K562 (cell line): ENCODE measurements at regions not wholly inside any gene's neighbourhood (a gene's known extent, or its start where the extent isn't known, plus 50 kb on each side); places are given as distances from the start of the nearest gene placed in this dataset.

Source experiments
- ATAC-seq: fragments of 200-7000 bp; cut with Tn5 transposase; 3 replicates; pipeline ENCODE4 v1.9.1; 2020; ENCODE audit warnings: moderate library complexity
- BruUV-seq: library from RNA; stranded (reverse); fragments of 400-500 nt; replicated peaks from 2 replicates; lab custom pipeline; 2021; lab: Mats Ljungman, UMichigan
- CTCF ChIA-PET: fragments of 300-600 bp; formaldehyde crosslinking; extraction: SDS; loops from one replicate; lab custom pipeline; 2021; ENCODE audit warnings: low intra/inter-chr PET ratio; lab: Yijun Ruan, JAX
- POLR2A ChIA-PET: fragments of 300-600, 350-650 bp; sonication (Branson Sonifier 250); formaldehyde crosslinking; extraction: SDS; loops from one replicate; lab custom pipeline; 2021; ENCODE audit warnings: antibody characterized with exemption, inconsistent platforms; lab: Yijun Ruan, JAX
- DNase-seq, 4 experiments: peaks; one replicate each; pipeline versions ENCODE4 v3.0.0 to v3.0.0-alpha.2; 2011 to 2018; ENCODE audit warnings: low spot score in 3 of 4, mixed read lengths in 3 of 4; ENCODE audit errors: extremely low read depth in 1 of 4
- FAIRE-seq: peaks from 2 replicates; lab custom pipeline; 2011; peaks lifted over from hg19 to GRCh38; lab: Jason Lieb, UNC
- H2AFZ ChIP-seq: 2 replicates; pipeline ENCODE4 v1.6.0; 2011; ENCODE audit warnings: low read depth, low read length, control low read depth, inconsistent platforms
- H3K27ac ChIP-seq: fragments of 200-600 bp; 3 replicates; pipeline ENCODE4 v1.8.0; 2011; ENCODE audit warnings: low read depth, mild to moderate bottlenecking, control low read depth, inconsistent platforms, low read length, moderate library complexity, mixed read lengths; ENCODE audit errors: extremely low read depth
- H3K27me3 ChIP-seq, 2 experiments: fragments of 300-600 bp in 1 of 2; 2 replicates in 1 of 2; 3 replicates in 1 of 2; pipeline versions ENCODE4 v1.6.0 to v1.8.0; 2011; ENCODE audit warnings: inconsistent platforms in 2 of 2, low read length in 2 of 2, mild to moderate bottlenecking in 1 of 2, mixed read lengths in 1 of 2, moderate library complexity in 1 of 2; ENCODE audit not compliant: control insufficient read depth in 2 of 2, insufficient read depth in 2 of 2
- H3K36me3 ChIP-seq: fragments of 300-600 bp; 3 replicates; pipeline ENCODE4 v1.8.0; 2011; ENCODE audit warnings: mild to moderate bottlenecking, low read length, inconsistent platforms; ENCODE audit not compliant: control insufficient read depth, insufficient read depth
- H3K4me1 ChIP-seq, 2 experiments: fragments of 200-600 bp in 1 of 2; replicated peaks in 1 of 2; 2 replicates in 1 of 2; 3 replicates in 1 of 2; pipeline versions ENCODE4 v1.5.1 to v1.8.0; 2011; ENCODE audit warnings: inconsistent platforms in 2 of 2, low read length in 2 of 2, mild to moderate bottlenecking in 1 of 2, mixed read lengths in 1 of 2, moderate library complexity in 1 of 2; ENCODE audit not compliant: control insufficient read depth in 2 of 2, insufficient read depth in 2 of 2
- H3K4me2 ChIP-seq: 2 replicates; pipeline ENCODE4 v1.6.1; 2011; ENCODE audit warnings: low read length, control low read depth, inconsistent platforms, mixed read lengths; ENCODE audit not compliant: insufficient read depth
- H3K4me3 ChIP-seq: fragments of 200-600 bp; sonication (generic), shearing (Covaris generic); 2 replicates; pipeline ENCODE4 v1.5.1; 2016; ENCODE audit warnings: control low read depth, inconsistent platforms
- H3K79me2 ChIP-seq: fragments of 200-600 bp; 3 replicates; pipeline ENCODE4 v1.8.0; 2011; ENCODE audit warnings: low read length, inconsistent platforms; ENCODE audit not compliant: control insufficient read depth, insufficient read depth
- H3K9ac ChIP-seq, 2 experiments: 2 replicates each; pipeline versions ENCODE4 v1.6.0 to v1.6.1; 2011; ENCODE audit warnings: low read depth in 2 of 2, low read length in 2 of 2, control low read depth in 1 of 2, inconsistent platforms in 1 of 2, mild to moderate bottlenecking in 1 of 2, mixed read lengths in 1 of 2; ENCODE audit not compliant: insufficient read depth in 1 of 2
- H3K9me1 ChIP-seq: one replicate; pipeline ENCODE4 v1.6.0; 2011; ENCODE audit warnings: inconsistent platforms, mild to moderate bottlenecking, low read length, moderate library complexity; ENCODE audit not compliant: control insufficient read depth, insufficient read depth
- H3K9me3 ChIP-seq: replicated peaks from 2 replicates; pipeline ENCODE4 v1.5.1; 2011; ENCODE audit warnings: low read depth, low read length, inconsistent platforms; ENCODE audit not compliant: control insufficient read depth, insufficient read depth
- H4K20me1 ChIP-seq: replicated peaks from 2 replicates; pipeline ENCODE4 v1.6.1; 2011; ENCODE audit warnings: low read length, inconsistent platforms, mixed read lengths; ENCODE audit not compliant: control insufficient read depth, insufficient read depth
- ARID2 ChIP-seq: fragments of 450-650 bp; IDR thresholded peaks from 2 replicates; pipeline ENCODE4 v1.6.1; 2017; ENCODE audit warnings: antibody characterized with exemption, mild to moderate bottlenecking
- BCL6 ChIP-seq: fragments of 250-450 bp; sonication (Bioruptor Pico); IDR thresholded peaks from 2 replicates; pipeline ENCODE4 v1.4.0; 2020
- ELF1 ChIP-seq: fragments of 200-800 bp; sonication (Bioruptor generic); IDR thresholded peaks from 2 replicates; pipeline ENCODE4 v1.6.1; 2016; ENCODE audit warnings: missing genetic modification characterization, missing compliant biosample characterization
- FOXJ2 ChIP-seq: fragments of 200-800 bp; sonication (Bioruptor generic); IDR thresholded peaks from 2 replicates; pipeline ENCODE4 v1.6.1; 2016; ENCODE audit warnings: missing genetic modification characterization, missing compliant biosample characterization
- HINFP ChIP-seq: fragments of 450-650 bp; conservative IDR thresholded peaks from 2 replicates; pipeline ENCODE4 v1.6.1; 2016; ENCODE audit warnings: missing genetic modification characterization, low read depth, mild to moderate bottlenecking, control low read depth, missing compliant biosample characterization
- MYNN ChIP-seq, 2 experiments: sonication (generic); formaldehyde crosslinking in 1 of 2; IDR thresholded peaks; 2 replicates each; pipeline versions ENCODE4 v1.5.0 to v1.6.1; 2016 to 2020; ENCODE audit warnings: antibody characterized with exemption in 1 of 2, missing genetic modification reagents in 1 of 2
- NR1H2 ChIP-seq: sonication (generic); formaldehyde crosslinking; IDR thresholded peaks from 2 replicates; pipeline ENCODE4 v1.4.0; 2020; ENCODE audit warnings: mild to moderate bottlenecking, missing genetic modification reagents
- NUFIP1 ChIP-seq: fragments of 450-650 bp; IDR thresholded peaks from 2 replicates; pipeline ENCODE4 v1.6.1; 2018; ENCODE audit not compliant: partially characterized antibody
- PBX2 ChIP-seq, 2 experiments: IDR thresholded peaks in 1 of 2; conservative IDR thresholded peaks in 1 of 2; 2 replicates each; pipeline ENCODE4 v1.6.1; 2016; ENCODE audit warnings: low read depth in 2 of 2, mild to moderate bottlenecking in 1 of 2, missing compliant biosample characterization in 1 of 2, missing genetic modification characterization in 1 of 2, moderate library complexity in 1 of 2
- PHB ChIP-seq: fragments of 250-450 bp; sonication (Bioruptor Pico); IDR thresholded peaks from 2 replicates; pipeline ENCODE4 v1.5.0; 2021
- PHF20 ChIP-seq: fragments of 450-650 bp; IDR thresholded peaks from 2 replicates; pipeline ENCODE4 v1.6.1; 2018; ENCODE audit not compliant: partially characterized antibody
- POLR2AphosphoS2 ChIP-seq: IDR thresholded peaks from 2 replicates; pipeline ENCODE4 v1.6.1; 2012; ENCODE audit warnings: low read length, improper control_type of control experiment
- SAFB ChIP-seq: fragments of 200-400 bp; formaldehyde crosslinking; IDR thresholded peaks from 2 replicates; pipeline ENCODE4 v1.6.1; 2017; ENCODE audit warnings: low read depth, low read length, borderline replicate concordance
- SAP30 ChIP-seq: fragments of 200-600 bp; sonication (generic); IDR thresholded peaks from 2 replicates; pipeline ENCODE4 v1.6.1; 2012; ENCODE audit warnings: borderline replicate concordance, low read depth, mild to moderate bottlenecking, moderate library complexity, low read length, control low read depth, inconsistent platforms; ENCODE audit not compliant: insufficient read depth, poor library complexity, severe bottlenecking
- SMARCA5 ChIP-seq: fragments of 450-650 bp; IDR thresholded peaks from 2 replicates; pipeline ENCODE4 v1.6.1; 2016
- STAG1 ChIP-seq: sonication (generic); formaldehyde crosslinking; IDR thresholded peaks from 2 replicates; pipeline ENCODE4 v1.5.0; 2020; ENCODE audit warnings: missing genetic modification reagents, borderline replicate concordance
- ZBTB12 ChIP-seq: fragments of 250-450 bp; sonication (Bioruptor Pico); IDR thresholded peaks from 2 replicates; pipeline ENCODE4 v1.4.0; 2020
- ZEB2 ChIP-seq: fragments of 450-650 bp; IDR thresholded peaks from 2 replicates; pipeline ENCODE4 v1.6.1; 2016
- ZNF174 ChIP-seq: fragments of 250-450 bp; sonication (Bioruptor Pico); IDR thresholded peaks from 2 replicates; pipeline ENCODE4 v1.4.0; 2020; ENCODE audit warnings: mild to moderate bottlenecking
- WGBS: fragments of 100-300 bp; shearing (Covaris generic); methylation state at CpG from one replicate; pipeline ENCODE4 v1.1.6; 2016; ENCODE audit warnings: low coverage, mixed read lengths; ENCODE audit not compliant: insufficient coverage; ENCODE audit errors: missing lambda C conversion rate; 5-methylcytosine and 5-hydroxymethylcytosine counted together
- in situ Hi-C: fragments of 300-500 bp; cut with MboI; formaldehyde crosslinking; loops from 4 replicates; pipeline ENCODE4 v1.15.0; 2018; ENCODE audit warnings: inconsistent platforms, mixed read lengths
- intact Hi-C: fragments of 100-400 bp; cut with micrococcal nuclease; formaldehyde crosslinking; loops from 2 replicates; pipeline ENCODE4 v1.14.2; 2022

DNA sequence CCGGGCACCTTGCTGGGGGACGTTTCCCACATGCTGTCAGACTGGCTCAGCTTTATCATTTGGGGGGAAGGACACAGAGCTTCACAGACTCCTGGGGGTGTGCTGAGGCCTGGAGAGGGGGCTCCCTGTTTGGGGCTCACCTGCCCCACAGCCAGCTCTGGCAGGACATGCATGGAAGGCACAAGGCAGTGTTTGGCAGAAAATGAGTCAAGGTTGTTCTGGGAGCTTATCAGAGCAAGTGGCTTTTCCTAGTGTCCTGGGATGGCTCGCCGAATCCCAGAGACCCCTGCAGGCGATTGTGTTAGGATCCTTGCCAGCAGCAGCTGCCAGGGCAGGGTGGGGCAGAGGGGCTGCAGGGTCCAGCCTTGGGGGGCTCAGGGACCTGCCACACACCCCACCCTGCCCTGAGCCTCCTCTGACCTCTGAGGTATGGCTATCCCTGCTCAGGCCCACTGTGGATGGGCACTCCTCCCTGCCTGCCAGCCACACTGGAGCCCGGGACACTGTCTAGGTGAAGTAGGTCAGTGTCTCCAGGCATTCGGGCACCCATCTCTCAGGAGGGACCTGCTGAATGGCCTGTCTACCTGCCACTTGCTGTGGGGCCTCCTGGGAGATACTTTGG lies 1323.0 kb downstream of the BRD1 start:
- no peaks in the 10 kb centered on the region for H3K9me3 ChIP-seq
- H3K4me1 ChIP-seq, result no peaks in the 10 kb centered on the region
- H3K27ac ChIP-seq, result no peak overlapping the region
- peaks cover 2 to 24% of the 10 kb centered on the region in 2 experiments; a peak in 3 of 5 replicates for H3K27me3 ChIP-seq
- WGBS, result 0% methylated on average over 2 of the region's 7 CpGs
- ChIA-PET CTCF (no interaction called here), POLR2A (no interaction called here)
- no peaks in the 10 kb centered on the region for H3K79me2 ChIP-seq
- no peak overlapping the region for H2AFZ ChIP-seq
- intact Hi-C loops (no loop called here), in situ Hi-C loops (no loop called here)
- BruUV-seq, result no TSS peak
- H3K4me2 ChIP-seq, result no peak overlapping the region
- no peak for DNase-seq
- H3K9ac ChIP-seq, result no peak overlapping the region
- no peak for TF ChIP-seq PHB (CRISPR knock-in tag)
- no peak for TF ChIP-seq PBX2 (CRISPR knock-in tag; IDR thresholded peaks at IDR 0.05; ENCODE audit: low read depth)
- no peak for TF ChIP-seq PBX2 (tag; conservative IDR thresholded peaks at IDR 0.05; ENCODE audit: low read depth)
- TF ChIP-seq SAFB, result no peak
- no peak for TF ChIP-seq NR1H2 (CRISPR knock-in tag)
- TF ChIP-seq ZEB2, result no peak
- TF ChIP-seq POLR2AphosphoS2, result no peak
- TF ChIP-seq HINFP (tag), result no peak
- no peak for TF ChIP-seq FOXJ2 (tag)
- no peak for TF ChIP-seq PHF20
- no peak for TF ChIP-seq ZNF174 (CRISPR knock-in tag)
- no peak for TF ChIP-seq MYNN (IDR thresholded peaks at IDR 0.05)
- TF ChIP-seq MYNN (CRISPR knock-in tag; IDR thresholded peaks at IDR 0.05), result no peak
- TF ChIP-seq ELF1 (tag), result no peak
- TF ChIP-seq STAG1 (CRISPR knock-in tag), result no peak
- no peak for TF ChIP-seq BCL6 (CRISPR knock-in tag)
- no peak for TF ChIP-seq NUFIP1
- no peak for TF ChIP-seq ZBTB12
- TF ChIP-seq ARID2, result no peak
- no peak for TF ChIP-seq SAP30
- no peak for TF ChIP-seq SMARCA5
- no peak for FAIRE-seq
- 0 out of 2 replicates have a peak, but pooled peaks cover 8% of the 10 kb centered on the region for H4K20me1 ChIP-seq
- no peak for ATAC-seq
- H3K9me1 ChIP-seq, result no peaks in the 10 kb centered on the region
- H3K36me3 ChIP-seq, result no peaks in the 10 kb centered on the region
- H3K4me3 ChIP-seq, result no peak overlapping the region
